Cardiac muscle cell (in vitro differentiated cells and primary cell): ENCODE measurements at regions not wholly inside any gene's neighbourhood (a gene's known extent, or its start where the extent isn't known, plus 50 kb on each side); places are given as distances from the start of the nearest gene placed in this dataset.

Experiments used
- DNase-seq, 2 donors: peaks; one replicate each; pipeline versions ENCODE4 v3.0.0 to v3.0.0-alpha.2; 2010 to 2017; ENCODE audit warnings: low read depth in 1 of 2, low spot score in 1 of 2
- H3K27ac ChIP-seq: fragments of 200-600 bp; sonication (generic); 2 replicates; pipeline ENCODE4 v1.5.1; 2016
- H3K27me3 ChIP-seq: fragments of 200-600 bp; sonication (generic); 2 replicates; pipeline ENCODE4 v1.6.0; 2016; ENCODE audit warnings: control low read depth
- H3K36me3 ChIP-seq: fragments of 200-600 bp; sonication (generic); 2 replicates; pipeline ENCODE4 v1.5.1; 2016; ENCODE audit warnings: control low read depth
- H3K4me1 ChIP-seq: fragments of 200-600 bp; sonication (generic); 2 replicates; pipeline ENCODE4 v1.8.1; 2017; ENCODE audit warnings: low read depth, mild to moderate bottlenecking, mixed run types
- H3K4me3 ChIP-seq: fragments of 200-600 bp; sonication (generic); 2 replicates; pipeline ENCODE4 v1.5.1; 2016; ENCODE audit warnings: mild to moderate bottlenecking
- H3K9me3 ChIP-seq: fragments of 200-600 bp; sonication (generic); 2 replicates; pipeline ENCODE4 v1.5.1; 2017; ENCODE audit warnings: low read depth, mild to moderate bottlenecking, control low read depth
- CTCF ChIP-seq: IDR thresholded peaks from 2 replicates; pipeline ENCODE4 v1.5.1; 2012; ENCODE audit warnings: low read depth, mild to moderate bottlenecking, low read length

DNA sequence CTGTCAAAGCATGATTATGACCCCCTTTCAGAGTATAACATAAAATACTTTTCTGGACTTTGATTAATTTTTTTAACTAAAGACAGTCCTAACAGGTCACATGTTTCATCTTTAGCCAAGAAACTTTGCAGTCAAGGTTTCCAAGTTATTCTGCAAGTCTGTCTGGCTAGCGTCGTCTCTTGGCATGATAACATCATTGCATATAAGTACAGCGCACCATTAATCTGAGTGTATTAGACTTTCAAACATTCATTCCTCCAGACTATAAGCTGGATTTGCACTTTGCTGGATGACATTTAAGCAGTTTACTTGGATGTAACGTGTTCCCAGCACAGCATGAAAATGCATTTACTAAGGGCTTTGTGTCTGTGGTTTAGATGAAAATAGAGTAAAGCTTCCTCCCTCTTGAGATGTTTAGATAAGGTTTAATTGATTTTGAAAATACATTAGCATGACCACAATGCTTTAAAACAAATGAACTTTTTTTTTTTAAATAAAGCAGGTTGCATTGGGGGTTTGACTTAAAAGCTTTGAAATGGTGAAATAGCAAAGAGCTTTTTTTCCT is 349.0 kb upstream of the MTPN start:
- Histone ChIP-seq H3K36me3 (no peaks in the 10 kb centered on the region), H3K27ac (no peak overlapping the region), H3K4me3 (no peak overlapping the region), H3K9me3 (no peaks in the 10 kb centered on the region), H3K27me3 (no peaks in the 10 kb centered on the region), H3K4me1 (peaks cover 12% of the 10 kb centered on the region)
- TF ChIP-seq CTCF: no peak
- DNase-seq: no peak

DNA sequence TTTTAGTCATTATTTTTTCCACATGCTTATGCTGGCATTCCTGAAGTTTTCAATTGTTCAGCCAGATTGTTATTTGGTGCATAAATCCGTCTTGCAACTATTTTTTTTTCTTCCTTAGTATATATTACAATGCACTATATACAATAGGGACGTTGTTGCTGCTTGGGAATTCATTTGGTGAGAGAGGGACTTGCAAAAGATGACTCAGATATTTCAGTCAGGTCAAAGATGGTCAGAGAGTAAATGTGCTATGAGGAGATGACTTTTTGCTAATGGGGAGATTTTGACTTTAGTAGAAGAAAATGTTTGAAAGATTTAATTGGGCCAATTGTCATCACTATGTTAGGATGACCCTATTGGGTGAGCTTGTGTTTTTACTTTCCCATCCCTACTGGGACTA is 348.4 kb upstream of the MTPN start:
- TF ChIP-seq CTCF: no peak
- Histone ChIP-seq H3K4me3 (no peak overlapping the region), H3K4me1 (peaks cover 12% of the 10 kb centered on the region), H3K27ac (no peak overlapping the region), H3K9me3 (no peaks in the 10 kb centered on the region), H3K27me3 (no peaks in the 10 kb centered on the region), H3K36me3 (no peaks in the 10 kb centered on the region)
- DNase-seq: no peak

DNA sequence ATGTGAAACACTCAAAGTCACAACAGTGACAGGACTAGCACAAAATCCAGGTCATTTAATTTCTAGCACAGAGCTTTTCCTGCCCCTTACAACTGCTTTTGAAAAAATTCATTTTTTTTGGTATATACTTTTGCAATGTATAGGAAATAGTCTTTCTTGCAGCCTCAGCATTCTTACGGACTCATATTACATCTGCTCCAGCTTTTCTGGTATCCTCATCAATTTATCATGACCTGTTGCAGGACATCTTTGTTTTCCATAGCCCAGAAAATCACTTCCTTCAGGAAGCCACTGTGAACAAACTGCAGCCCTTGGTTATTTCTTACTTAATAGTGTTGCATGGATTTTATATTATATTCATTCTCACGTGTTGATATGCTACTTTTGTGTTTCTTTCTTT is 347.9 kb upstream of the MTPN start:
- H3K9me3 ChIP-seq: no peaks in the 10 kb centered on the region
- no peak overlapping the region for H3K27ac ChIP-seq
- no peak for TF ChIP-seq CTCF

DNA sequence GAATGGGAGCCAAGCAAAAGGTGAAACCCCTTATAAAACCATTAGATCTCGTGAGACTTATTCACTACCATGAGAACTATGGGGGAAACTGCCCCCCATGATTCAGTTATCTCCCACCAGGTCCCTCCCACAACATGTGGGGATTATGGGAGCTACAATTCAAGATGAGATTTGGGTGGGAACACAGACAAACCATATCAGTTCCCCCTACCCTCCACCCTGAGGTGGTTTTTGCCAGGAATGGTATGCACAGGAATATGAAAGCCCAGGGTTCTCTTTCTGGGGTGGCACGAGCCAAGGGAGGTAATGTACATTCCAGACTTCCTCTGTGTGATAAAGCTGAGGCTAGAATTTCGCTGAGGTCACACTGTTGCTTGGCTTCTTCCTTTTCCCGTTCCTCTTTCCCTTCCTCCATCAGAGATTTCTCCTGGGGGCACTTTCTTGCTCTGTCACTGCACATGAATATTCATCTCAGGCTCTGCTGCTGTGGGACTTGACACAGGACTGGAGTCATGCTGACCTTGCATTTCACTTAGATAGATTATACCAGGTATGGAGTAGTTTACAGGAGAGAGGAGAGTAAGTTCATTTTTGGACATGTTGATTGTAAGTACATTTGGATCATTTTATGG is 347.0 kb upstream of the MTPN start:
- Histone ChIP-seq H3K4me1 (peaks cover 12% of the 10 kb centered on the region), H3K36me3 (no peaks in the 10 kb centered on the region), H3K27ac (no peak overlapping the region), H3K27me3 (no peaks in the 10 kb centered on the region), H3K9me3 (no peaks in the 10 kb centered on the region), H3K4me3 (no peak overlapping the region)
- no peak for DNase-seq
- no peak for TF ChIP-seq CTCF

More for the DNA sequence above, 347.9 kb upstream of the MTPN start:
- H3K4me3 ChIP-seq: no peak overlapping the region
- H3K4me1 ChIP-seq: peaks cover 12% of the 10 kb centered on the region
- H3K27me3 ChIP-seq: no peaks in the 10 kb centered on the region
- no peak for DNase-seq
- no peaks in the 10 kb centered on the region for H3K36me3 ChIP-seq

DNA sequence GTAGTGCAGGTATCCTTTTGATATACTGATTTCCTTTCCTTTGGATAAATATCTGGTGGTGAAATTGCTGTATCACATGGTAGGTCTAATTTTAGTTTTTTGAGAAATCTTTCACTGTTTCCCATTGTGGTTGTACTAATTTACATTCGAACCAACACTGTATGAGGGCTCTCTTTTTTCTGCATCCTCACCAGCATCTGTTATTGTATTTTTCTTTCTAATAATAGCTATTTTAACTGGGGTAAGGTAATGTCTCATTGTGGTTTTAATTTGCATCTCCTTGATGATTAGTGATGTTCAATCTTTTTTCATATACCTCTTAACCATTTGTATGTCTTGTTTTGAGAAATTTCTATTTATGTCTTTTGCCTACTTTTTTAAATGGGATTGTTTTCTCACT is 335.4 kb upstream of the MTPN start:
- TF ChIP-seq CTCF: no peak
- Histone ChIP-seq H3K9me3 (no peaks in the 10 kb centered on the region), H3K27me3 (no peaks in the 10 kb centered on the region), H3K27ac (no peak overlapping the region), H3K4me3 (no peak overlapping the region), H3K36me3 (no peaks in the 10 kb centered on the region), H3K4me1 (no peaks in the 10 kb centered on the region)
- no peak for DNase-seq
